ENCODE measurements at regions not wholly inside any gene's neighbourhood (a gene's known extent, or its start where the extent isn't known, plus 50 kb on each side); places are given as distances from the start of the nearest gene placed in this dataset.

- no peak for TF ChIP-seq EZH2 (IDR thresholded peaks at IDR 0.05; ENCODE audit: borderline replicate concordance, low read depth, low read length, poor library complexity, severe bottlenecking)
- TF ChIP-seq CTCF (conservative IDR thresholded peaks at IDR 0.05; ENCODE audit: low read depth, low read length) = no peak
Measured at GRCh38 chr2:35508601-35509000, 847.0 kb upstream of the CRIM1 start.
